ENCODE measurements at regions not wholly inside any gene's neighbourhood (a gene's known extent, or its start where the extent isn't known, plus 50 kb on each side); places are given as distances from the start of the nearest gene placed in this dataset.

GRCh38 chr4:180710628-180711337, 1532.4 kb upstream of the TENM3 start:
- DNase-seq = no peak

- no peak for DNase-seq
Measured at GRCh38 chr4:180717451-180718033, 1525.7 kb upstream of the TENM3 start.

GRCh38 chr4:180721356-180721755, 1521.8 kb upstream of the TENM3 start:
- no peak for DNase-seq

GRCh38 chr4:180726611-180727010, 1516.6 kb upstream of the TENM3 start:
- DNase-seq = no peak

GRCh38 chr4:180727478-180727877, 1515.7 kb upstream of the TENM3 start:
- DNase-seq = no peak

GRCh38 chr4:180734753-180735432, 1508.3 kb upstream of the TENM3 start:
- no peak for DNase-seq

- no peak for DNase-seq
Measured at GRCh38 chr4:180741703-180742102, 1501.5 kb upstream of the TENM3 start.

GRCh38 chr4:180745019-180745418, 1498.2 kb upstream of the TENM3 start:
- no peak for DNase-seq

- no peak for DNase-seq
Measured at GRCh38 chr4:180751009-180751408, 1492.2 kb upstream of the TENM3 start.

GRCh38 chr4:180757927-180758326, 1485.3 kb upstream of the TENM3 start:
- no peak for DNase-seq

- DNase-seq = no peak
Measured at GRCh38 chr4:180766045-180766444, 1477.2 kb upstream of the TENM3 start.

- DNase-seq = no peak
Measured at GRCh38 chr4:180766944-180767729, 1476.1 kb upstream of the TENM3 start.

GRCh38 chr4:180768610-180769009, 1474.6 kb upstream of the TENM3 start:
- no peak for DNase-seq

- DNase-seq = no peak
Measured at GRCh38 chr4:180769791-180770190, 1473.4 kb upstream of the TENM3 start.

GRCh38 chr4:180770265-180770664, 1472.9 kb upstream of the TENM3 start:
- no peak for DNase-seq

GRCh38 chr4:180784940-180785339, 1458.3 kb upstream of the TENM3 start:
- DNase-seq = no peak

GRCh38 chr4:180788729-180789128, 1454.5 kb upstream of the TENM3 start:
- no peak for DNase-seq

GRCh38 chr4:180789929-180790328, 1453.3 kb upstream of the TENM3 start:
- DNase-seq = no peak

- DNase-seq = no peak
Measured at GRCh38 chr4:180790471-180790870, 1452.7 kb upstream of the TENM3 start.

- no peak for DNase-seq
Measured at GRCh38 chr4:180792541-180792940, 1450.7 kb upstream of the TENM3 start.

GRCh38 chr4:180794333-180794732, 1448.9 kb upstream of the TENM3 start:
- no peak for DNase-seq

GRCh38 chr4:180798036-180798577, 1445.1 kb upstream of the TENM3 start:
- DNase-seq = no peak

GRCh38 chr4:180799798-180800197, 1443.4 kb upstream of the TENM3 start:
- DNase-seq = no peak
